K562 (cell line): ENCODE measurements at regions not wholly inside any gene's neighbourhood (a gene's known extent, or its start where the extent isn't known, plus 50 kb on each side); places are given as distances from the start of the nearest gene placed in this dataset.

ENCODE experiments used
- ATAC-seq: fragments of 200-7000 bp; cut with Tn5 transposase; 3 replicates; pipeline ENCODE4 v1.9.1; 2020; ENCODE audit warnings: moderate library complexity
- BruUV-seq: library from RNA; stranded (reverse); fragments of 400-500 nt; replicated peaks from 2 replicates; lab custom pipeline; 2021; lab: Mats Ljungman, UMichigan
- CTCF ChIA-PET: fragments of 300-600 bp; formaldehyde crosslinking; extraction: SDS; loops from one replicate; lab custom pipeline; 2021; ENCODE audit warnings: low intra/inter-chr PET ratio; lab: Yijun Ruan, JAX
- POLR2A ChIA-PET: fragments of 300-600, 350-650 bp; sonication (Branson Sonifier 250); formaldehyde crosslinking; extraction: SDS; loops from one replicate; lab custom pipeline; 2021; ENCODE audit warnings: antibody characterized with exemption, inconsistent platforms; lab: Yijun Ruan, JAX
- DNase-seq, 4 experiments: peaks; one replicate each; pipeline versions ENCODE4 v3.0.0 to v3.0.0-alpha.2; 2011 to 2018; ENCODE audit warnings: low spot score in 3 of 4, mixed read lengths in 3 of 4; ENCODE audit errors: extremely low read depth in 1 of 4
- FAIRE-seq: peaks from 2 replicates; lab custom pipeline; 2011; peaks lifted over from hg19 to GRCh38; lab: Jason Lieb, UNC
- H2AFZ ChIP-seq: 2 replicates; pipeline ENCODE4 v1.6.0; 2011; ENCODE audit warnings: low read depth, low read length, control low read depth, inconsistent platforms
- H3K27ac ChIP-seq: fragments of 200-600 bp; 3 replicates; pipeline ENCODE4 v1.8.0; 2011; ENCODE audit warnings: low read depth, mild to moderate bottlenecking, control low read depth, inconsistent platforms, low read length, moderate library complexity, mixed read lengths; ENCODE audit errors: extremely low read depth
- H3K27me3 ChIP-seq, 2 experiments: fragments of 300-600 bp in 1 of 2; 2 replicates in 1 of 2; 3 replicates in 1 of 2; pipeline versions ENCODE4 v1.6.0 to v1.8.0; 2011; ENCODE audit warnings: inconsistent platforms in 2 of 2, low read length in 2 of 2, mild to moderate bottlenecking in 1 of 2, mixed read lengths in 1 of 2, moderate library complexity in 1 of 2; ENCODE audit not compliant: control insufficient read depth in 2 of 2, insufficient read depth in 2 of 2
- H3K36me3 ChIP-seq: fragments of 300-600 bp; 3 replicates; pipeline ENCODE4 v1.8.0; 2011; ENCODE audit warnings: mild to moderate bottlenecking, low read length, inconsistent platforms; ENCODE audit not compliant: control insufficient read depth, insufficient read depth
- H3K4me1 ChIP-seq, 2 experiments: fragments of 200-600 bp in 1 of 2; replicated peaks in 1 of 2; 2 replicates in 1 of 2; 3 replicates in 1 of 2; pipeline versions ENCODE4 v1.5.1 to v1.8.0; 2011; ENCODE audit warnings: inconsistent platforms in 2 of 2, low read length in 2 of 2, mild to moderate bottlenecking in 1 of 2, mixed read lengths in 1 of 2, moderate library complexity in 1 of 2; ENCODE audit not compliant: control insufficient read depth in 2 of 2, insufficient read depth in 2 of 2
- H3K4me2 ChIP-seq: 2 replicates; pipeline ENCODE4 v1.6.1; 2011; ENCODE audit warnings: low read length, control low read depth, inconsistent platforms, mixed read lengths; ENCODE audit not compliant: insufficient read depth
- H3K4me3 ChIP-seq: fragments of 200-600 bp; sonication (generic), shearing (Covaris generic); 2 replicates; pipeline ENCODE4 v1.5.1; 2016; ENCODE audit warnings: control low read depth, inconsistent platforms
- H3K79me2 ChIP-seq: fragments of 200-600 bp; 3 replicates; pipeline ENCODE4 v1.8.0; 2011; ENCODE audit warnings: low read length, inconsistent platforms; ENCODE audit not compliant: control insufficient read depth, insufficient read depth
- H3K9ac ChIP-seq, 2 experiments: 2 replicates each; pipeline versions ENCODE4 v1.6.0 to v1.6.1; 2011; ENCODE audit warnings: low read depth in 2 of 2, low read length in 2 of 2, control low read depth in 1 of 2, inconsistent platforms in 1 of 2, mild to moderate bottlenecking in 1 of 2, mixed read lengths in 1 of 2; ENCODE audit not compliant: insufficient read depth in 1 of 2
- H3K9me1 ChIP-seq: one replicate; pipeline ENCODE4 v1.6.0; 2011; ENCODE audit warnings: inconsistent platforms, mild to moderate bottlenecking, low read length, moderate library complexity; ENCODE audit not compliant: control insufficient read depth, insufficient read depth
- H3K9me3 ChIP-seq: replicated peaks from 2 replicates; pipeline ENCODE4 v1.5.1; 2011; ENCODE audit warnings: low read depth, low read length, inconsistent platforms; ENCODE audit not compliant: control insufficient read depth, insufficient read depth
- H4K20me1 ChIP-seq: replicated peaks from 2 replicates; pipeline ENCODE4 v1.6.1; 2011; ENCODE audit warnings: low read length, inconsistent platforms, mixed read lengths; ENCODE audit not compliant: control insufficient read depth, insufficient read depth
- CLOCK ChIP-seq: fragments of 250-450 bp; sonication (Bioruptor Pico); IDR thresholded peaks from 2 replicates; pipeline ENCODE4 v1.4.0; 2020; ENCODE audit warnings: mild to moderate bottlenecking, moderate library complexity, borderline replicate concordance
- ETV1 ChIP-seq: fragments of 450-650 bp; conservative IDR thresholded peaks from 2 replicates; pipeline ENCODE4 v1.6.1; 2016; ENCODE audit warnings: missing genetic modification characterization, control low read depth, low read depth, missing compliant biosample characterization
- HNRNPK ChIP-seq: fragments of 200-400 bp; formaldehyde crosslinking; IDR thresholded peaks from one replicate; pipeline ENCODE4 v1.6.1; 2018; ENCODE audit warnings: mild to moderate bottlenecking, low read depth, low read length; ENCODE audit not compliant: poor library complexity, severe bottlenecking
- HNRNPL ChIP-seq: fragments of 200-400 bp; formaldehyde crosslinking; IDR thresholded peaks from 2 replicates; pipeline ENCODE4 v1.6.1; 2017; ENCODE audit warnings: low read depth, mild to moderate bottlenecking, low read length
- HOMEZ ChIP-seq: fragments of 250-450 bp; sonication (Bioruptor Pico); IDR thresholded peaks from 2 replicates; pipeline ENCODE4 v1.4.0; 2020; ENCODE audit warnings: mild to moderate bottlenecking, moderate library complexity
- KLF6 ChIP-seq: fragments of 250-450 bp; sonication (Bioruptor Pico); IDR thresholded peaks from 2 replicates; pipeline ENCODE4 v1.4.0; 2020; ENCODE audit warnings: mild to moderate bottlenecking, moderate library complexity, borderline replicate concordance
- MEF2D ChIP-seq: conservative IDR thresholded peaks from 2 replicates; pipeline ENCODE4 v1.6.1; 2016; ENCODE audit warnings: low read depth, missing genetic modification characterization, missing compliant biosample characterization
- NFE2 ChIP-seq: IDR thresholded peaks from 2 replicates; pipeline ENCODE4 v1.6.1; 2014; ENCODE audit warnings: antibody characterized with exemption, low read depth
- NUFIP1 ChIP-seq: fragments of 450-650 bp; IDR thresholded peaks from 2 replicates; pipeline ENCODE4 v1.6.1; 2018; ENCODE audit not compliant: partially characterized antibody
- RUNX1 ChIP-seq: sonication (generic); IDR thresholded peaks from 2 replicates; pipeline ENCODE4 v1.6.1; 2016; ENCODE audit warnings: antibody characterized with exemption, low read depth
- STAT5A ChIP-seq: IDR thresholded peaks from 2 replicates; pipeline ENCODE4 v1.6.1; 2012; ENCODE audit warnings: low read length, inconsistent platforms, borderline replicate concordance
- ZFP30 ChIP-seq: fragments of 250-450 bp; sonication (Bioruptor Pico); IDR thresholded peaks from 2 replicates; pipeline ENCODE4 v1.8.0; 2022; ENCODE audit warnings: moderate library complexity, mild to moderate bottlenecking, inconsistent platforms, borderline replicate concordance
- ZNF175 ChIP-seq: fragments of 200-800 bp; sonication (Bioruptor generic); IDR thresholded peaks from 2 replicates; pipeline ENCODE4 v1.6.1; 2016; ENCODE audit warnings: low read depth, mild to moderate bottlenecking, missing genetic modification characterization, missing compliant biosample characterization
- WGBS: fragments of 100-300 bp; shearing (Covaris generic); methylation state at CpG from one replicate; pipeline ENCODE4 v1.1.6; 2016; ENCODE audit warnings: low coverage, mixed read lengths; ENCODE audit not compliant: insufficient coverage; ENCODE audit errors: missing lambda C conversion rate; 5-methylcytosine and 5-hydroxymethylcytosine counted together
- in situ Hi-C: fragments of 300-500 bp; cut with MboI; formaldehyde crosslinking; loops from 4 replicates; pipeline ENCODE4 v1.15.0; 2018; ENCODE audit warnings: inconsistent platforms, mixed read lengths
- intact Hi-C: fragments of 100-400 bp; cut with micrococcal nuclease; formaldehyde crosslinking; loops from 2 replicates; pipeline ENCODE4 v1.14.2; 2022
- TF ChIP-seq, protein P1 (sequence below): fragments of 250-450 bp; sonication (Bioruptor Pico); IDR thresholded peaks from 2 replicates; pipeline ENCODE4 v1.5.0; 2021

DNA sequence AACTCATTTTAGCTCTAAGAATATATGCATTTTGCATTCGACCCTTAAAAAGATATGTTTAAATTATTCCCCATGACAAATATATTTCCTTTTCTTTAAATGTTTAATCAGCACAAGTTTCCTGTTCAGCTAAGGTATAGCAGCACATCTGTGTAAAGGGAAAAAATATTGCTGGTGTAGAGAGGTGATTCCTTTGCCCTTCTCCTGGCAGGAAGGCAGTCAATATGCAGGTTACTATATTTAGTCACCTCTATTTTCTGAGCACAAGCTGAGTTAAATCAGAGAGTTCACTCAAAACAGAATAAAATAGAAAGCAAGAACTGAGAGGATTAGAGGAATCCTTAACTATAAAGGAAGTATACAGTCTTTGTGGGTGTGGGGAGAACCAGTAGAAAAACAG lies 274.4 kb upstream of the PCSK5 start (continued):
- no peak for TF ChIP-seq HNRNPK
- TF ChIP-seq ZNF175 (CRISPR knock-in tag) = no peak
- no peak for TF ChIP-seq ETV1 (tag)
- TF ChIP-seq KLF6 (CRISPR knock-in tag) = no peak

DNA sequence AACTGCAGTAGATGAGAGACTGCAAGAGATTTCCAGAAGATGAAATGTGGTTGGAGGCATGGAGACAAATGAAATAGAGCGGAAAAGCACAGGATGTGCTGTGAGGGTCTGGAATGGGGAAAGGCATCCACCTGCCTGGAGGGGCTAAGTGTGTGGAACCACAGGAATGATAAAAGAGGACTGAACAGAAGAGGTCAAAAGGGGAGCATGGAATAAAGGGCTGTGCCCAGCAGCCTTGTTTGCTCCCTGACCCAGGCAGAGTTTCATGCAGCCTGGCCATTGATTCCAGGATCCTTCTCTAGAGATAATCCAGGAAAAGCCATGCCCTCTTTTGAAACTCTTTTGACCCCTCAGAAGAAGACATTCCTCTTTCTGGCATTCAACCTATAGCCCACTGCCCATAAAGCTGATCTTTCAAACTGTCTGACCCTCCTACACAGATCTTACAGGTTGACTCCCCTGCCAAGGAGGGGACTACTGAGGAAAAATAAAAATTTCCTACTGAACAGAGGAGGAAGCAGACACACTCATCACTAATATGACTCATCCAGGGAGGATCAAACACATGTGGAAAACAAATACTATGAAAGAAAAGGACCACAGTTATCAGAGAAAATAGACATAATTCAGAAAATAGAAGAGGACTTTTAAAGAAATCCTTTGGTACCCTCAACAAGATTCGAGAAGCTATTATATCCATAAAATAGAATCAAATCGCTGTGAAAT lies 273.5 kb upstream of the PCSK5 start:
- CTCF ChIA-PET = no interaction called here
- BruUV-seq = no TSS peak
- no peak for ATAC-seq
- no peak for TF ChIP-seq HNRNPL
- TF ChIP-seq NFE2 = no peak
- no peak for TF ChIP-seq RUNX1
- TF ChIP-seq STAT5A = no peak
- TF ChIP-seq, protein P1, sequence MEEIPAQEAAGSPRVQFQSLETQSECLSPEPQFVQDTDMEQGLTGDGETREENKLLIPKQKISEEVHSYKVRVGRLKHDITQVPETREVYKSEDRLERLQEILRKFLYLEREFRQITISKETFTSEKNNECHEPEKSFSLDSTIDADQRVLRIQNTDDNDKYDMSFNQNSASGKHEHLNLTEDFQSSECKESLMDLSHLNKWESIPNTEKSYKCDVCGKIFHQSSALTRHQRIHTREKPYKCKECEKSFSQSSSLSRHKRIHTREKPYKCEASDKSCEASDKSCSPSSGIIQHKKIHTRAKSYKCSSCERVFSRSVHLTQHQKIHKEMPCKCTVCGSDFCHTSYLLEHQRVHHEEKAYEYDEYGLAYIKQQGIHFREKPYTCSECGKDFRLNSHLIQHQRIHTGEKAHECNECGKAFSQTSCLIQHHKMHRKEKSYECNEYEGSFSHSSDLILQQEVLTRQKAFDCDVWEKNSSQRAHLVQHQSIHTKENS = no peak
- TF ChIP-seq CLOCK (CRISPR knock-in tag) = no peak
- no peak for TF ChIP-seq ZFP30 (CRISPR knock-in tag)
- no peak for TF ChIP-seq MEF2D (tag)
- TF ChIP-seq NUFIP1 = no peak
- no peak for TF ChIP-seq HOMEZ (CRISPR knock-in tag)

More for the DNA sequence above, 273.5 kb upstream of the PCSK5 start:
- Histone ChIP-seq H3K9me3 (no peaks in the 10 kb centered on the region), H3K4me3 (no peak overlapping the region), H3K9ac (no peak overlapping the region), H3K79me2 (no peaks in the 10 kb centered on the region), H3K27me3 (no peaks in the 10 kb centered on the region), H3K4me2 (no peak overlapping the region), H2AFZ (no peak overlapping the region), H3K4me1 (no peaks in the 10 kb centered on the region), H3K9me1 (no peaks in the 10 kb centered on the region), H3K27ac (no peak overlapping the region), H4K20me1 (no peaks in the 10 kb centered on the region), H3K36me3 (no peaks in the 10 kb centered on the region)
- DNase-seq (no peak), FAIRE-seq (no peak)
- intact Hi-C loops (no loop called here), in situ Hi-C loops (no loop called here)
- POLR2A ChIA-PET = no interaction called here
- WGBS = 0% methylated on average over 3 of the region's 3 CpGs
